BLaER1 (cell line): ENCODE measurements at regions not wholly inside any gene's neighbourhood (a gene's known extent, or its start where the extent isn't known, plus 50 kb on each side); places are given as distances from the start of the nearest gene placed in this dataset.
"Not testable (repeated sequence)": the region's sequence is repeated elsewhere in the genome, so short reads cannot be mapped to it uniquely, and the experiment has no call there.

ENCODE experiments used
- H3K27ac ChIP-seq: shearing (Covaris generic); formaldehyde crosslinking; 2 replicates; pipeline ENCODE4 v1.8.1; 2022
- H3K27me3 ChIP-seq: shearing (Covaris generic); formaldehyde crosslinking; 2 replicates; pipeline ENCODE4 v1.8.1; 2022
- H3K36me3 ChIP-seq: shearing (Covaris generic); formaldehyde crosslinking; 2 replicates; pipeline ENCODE4 v1.8.1; 2022
- H3K4me1 ChIP-seq: shearing (Covaris generic); formaldehyde crosslinking; 2 replicates; pipeline ENCODE4 v1.8.1; 2022
- H3K4me2 ChIP-seq: shearing (Covaris generic); formaldehyde crosslinking; 2 replicates; pipeline ENCODE4 v1.8.1; 2022
- H3K4me3 ChIP-seq: shearing (Covaris generic); formaldehyde crosslinking; 2 replicates; pipeline ENCODE4 v1.8.1; 2022
- H3K9ac ChIP-seq: shearing (Covaris generic); formaldehyde crosslinking; 2 replicates; pipeline ENCODE4 v1.8.1; 2022
- H3K9me3 ChIP-seq: shearing (Covaris generic); formaldehyde crosslinking; 2 replicates; pipeline ENCODE4 v1.8.1; 2022
- H4K20me1 ChIP-seq: shearing (Covaris generic); formaldehyde crosslinking; 2 replicates; pipeline ENCODE4 v1.8.1; 2022
- Cebpa-rat ChIP-seq: shearing (Covaris generic); IDR thresholded peaks from 2 replicates; pipeline ENCODE4 v1.8.1; 2022

GRCh38 chr4:183044924-183045640, 54.0 kb upstream of the WWC2 start:
- not testable (repeated sequence) for H3K9ac ChIP-seq, H3K4me2 ChIP-seq, H3K4me3 ChIP-seq, H3K27ac ChIP-seq, H3K4me1 ChIP-seq, H4K20me1 ChIP-seq, H3K36me3 ChIP-seq, H3K27me3 ChIP-seq
- peaks cover 21% of the 10 kb centered on the region for H3K9me3 ChIP-seq

- Histone ChIP-seq H3K27me3 (no peaks in the 10 kb centered on the region), H3K9ac (no peak overlapping the region), H3K36me3 (no peaks in the 10 kb centered on the region), H4K20me1 (no peaks in the 10 kb centered on the region), H3K4me3 (no peak overlapping the region), H3K9me3 (peaks cover 3% of the 10 kb centered on the region; the same call in 1 of the 2 replicates), H3K27ac (no peak overlapping the region), H3K4me2 (no peak overlapping the region), H3K4me1 (no peaks in the 10 kb centered on the region)
- TF ChIP-seq Cebpa-rat = no peak
These were observed 60.6 kb upstream of the WWC2 start for GRCh38 chr4:183038436-183038835.

GRCh38 chr4:183035726-183036415, 63.2 kb upstream of the WWC2 start:
- Histone ChIP-seq H4K20me1 (no peaks in the 10 kb centered on the region), H3K27ac (no peak overlapping the region), H3K36me3 (no peaks in the 10 kb centered on the region), H3K9me3 (peaks cover 1% of the 10 kb centered on the region; the same call in 1 of the 2 replicates), H3K4me3 (no peak overlapping the region), H3K4me1 (no peaks in the 10 kb centered on the region), H3K4me2 (no peak overlapping the region), H3K27me3 (no peaks in the 10 kb centered on the region), H3K9ac (no peak overlapping the region)
- no peak for TF ChIP-seq Cebpa-rat

- Histone ChIP-seq H3K27me3 (no peaks in the 10 kb centered on the region), H3K4me3 (no peak overlapping the region), H3K27ac (no peak overlapping the region), H3K9me3 (no peaks in the 10 kb centered on the region), H3K9ac (no peak overlapping the region), H4K20me1 (no peaks in the 10 kb centered on the region), H3K36me3 (no peaks in the 10 kb centered on the region), H3K4me2 (no peak overlapping the region), H3K4me1 (no peaks in the 10 kb centered on the region)
- TF ChIP-seq Cebpa-rat = no peak
These were observed 63.8 kb upstream of the WWC2 start for GRCh38 chr4:183035256-183035655.

- Histone ChIP-seq H3K4me2 (no peak overlapping the region), H3K27ac (no peak overlapping the region), H3K36me3 (no peaks in the 10 kb centered on the region), H4K20me1 (no peaks in the 10 kb centered on the region), H3K9me3 (no peaks in the 10 kb centered on the region), H3K4me1 (no peaks in the 10 kb centered on the region), H3K27me3 (no peaks in the 10 kb centered on the region), H3K9ac (no peak overlapping the region), H3K4me3 (no peak overlapping the region)
- TF ChIP-seq Cebpa-rat = no peak
These were observed 68.2 kb upstream of the WWC2 start for GRCh38 chr4:183030823-183031222.

- H3K9me3 ChIP-seq = no peaks in the 10 kb centered on the region
- H3K9ac ChIP-seq = no peak overlapping the region
- H4K20me1 ChIP-seq = no peaks in the 10 kb centered on the region
- H3K4me2 ChIP-seq = no peak overlapping the region
- H3K27ac ChIP-seq = no peak overlapping the region
- H3K36me3 ChIP-seq = no peaks in the 10 kb centered on the region
- no peak overlapping the region for H3K4me3 ChIP-seq
- H3K4me1 ChIP-seq = no peaks in the 10 kb centered on the region
- no peak for TF ChIP-seq Cebpa-rat
- H3K27me3 ChIP-seq = no peaks in the 10 kb centered on the region
These were observed 68.7 kb upstream of the WWC2 start for GRCh38 chr4:183030309-183030708.

GRCh38 chr4:183029365-183029764, 69.7 kb upstream of the WWC2 start:
- no peak for TF ChIP-seq Cebpa-rat
- H3K4me1 ChIP-seq = no peaks in the 10 kb centered on the region
- H4K20me1 ChIP-seq = no peaks in the 10 kb centered on the region
- no peak overlapping the region for H3K4me2 ChIP-seq
- no peaks in the 10 kb centered on the region for H3K36me3 ChIP-seq
- no peaks in the 10 kb centered on the region for H3K9me3 ChIP-seq
- H3K4me3 ChIP-seq = no peak overlapping the region
- H3K27ac ChIP-seq = no peak overlapping the region
- no peak overlapping the region for H3K9ac ChIP-seq
- H3K27me3 ChIP-seq = no peaks in the 10 kb centered on the region

- no peaks in the 10 kb centered on the region for H3K27me3 ChIP-seq
- no peak for TF ChIP-seq Cebpa-rat
- H3K4me2 ChIP-seq = no peak overlapping the region
These were observed 72.4 kb upstream of the WWC2 start for GRCh38 chr4:183026701-183027100.

GRCh38 chr4:183022617-183023016, 76.4 kb upstream of the WWC2 start:
- no peaks in the 10 kb centered on the region for H3K4me1 ChIP-seq
- H3K9me3 ChIP-seq = no peaks in the 10 kb centered on the region
- H3K4me3 ChIP-seq = no peak overlapping the region
- no peaks in the 10 kb centered on the region for H4K20me1 ChIP-seq
- no peak overlapping the region for H3K9ac ChIP-seq
- H3K27me3 ChIP-seq = no peaks in the 10 kb centered on the region
- no peaks in the 10 kb centered on the region for H3K36me3 ChIP-seq
- no peak overlapping the region for H3K27ac ChIP-seq
- no peak for TF ChIP-seq Cebpa-rat
- H3K4me2 ChIP-seq = no peak overlapping the region

More at GRCh38 chr4:183026701-183027100, 72.4 kb upstream of the WWC2 start:
- H3K36me3 ChIP-seq = no peaks in the 10 kb centered on the region
- no peak overlapping the region for H3K9ac ChIP-seq
- no peak overlapping the region for H3K4me3 ChIP-seq
- no peaks in the 10 kb centered on the region for H4K20me1 ChIP-seq
- no peaks in the 10 kb centered on the region for H3K4me1 ChIP-seq
- no peak overlapping the region for H3K27ac ChIP-seq
- no peaks in the 10 kb centered on the region for H3K9me3 ChIP-seq

GRCh38 chr4:183017962-183018361, 81.1 kb upstream of the WWC2 start:
- Histone ChIP-seq H3K4me3 (no peak overlapping the region), H3K27ac (no peak overlapping the region), H3K9me3 (no peaks in the 10 kb centered on the region), H3K4me1 (no peaks in the 10 kb centered on the region), H3K27me3 (no peaks in the 10 kb centered on the region), H3K4me2 (no peak overlapping the region), H3K9ac (no peak overlapping the region), H3K36me3 (no peaks in the 10 kb centered on the region), H4K20me1 (no peaks in the 10 kb centered on the region)
- no peak for TF ChIP-seq Cebpa-rat
